RWPE2 (cell line): ENCODE measurements at regions not wholly inside any gene's neighbourhood (a gene's known extent, or its start where the extent isn't known, plus 50 kb on each side); places are given as distances from the start of the nearest gene placed in this dataset.

Experiments used
- ATAC-seq: fragments of 200-7000 bp; cut with Tn5 transposase; 3 replicates; pipeline ENCODE4 v1.9.1; 2021; ENCODE audit warnings: low read depth
- DNase-seq: peaks from one replicate; pipeline ENCODE4 v3.0.0-alpha.2; 2020; ENCODE audit warnings: low spot score
- H3K27ac ChIP-seq: fragments of 450-650 bp; 2 replicates; pipeline ENCODE4 v1.5.1; 2017; ENCODE audit warnings: mild to moderate bottlenecking; ENCODE audit not compliant: poor library complexity, severe bottlenecking
- H3K27me3 ChIP-seq: fragments of 250-450 bp; sonication (Bioruptor Pico); 2 replicates; pipeline ENCODE4 v1.5.1; 2021; ENCODE audit warnings: mild to moderate bottlenecking, moderate library complexity; ENCODE audit not compliant: insufficient read depth, poor library complexity, severe bottlenecking
- H3K36me3 ChIP-seq: fragments of 250-450 bp; sonication (Bioruptor Pico); 2 replicates; pipeline ENCODE4 v1.5.1; 2020; ENCODE audit warnings: low read depth, mild to moderate bottlenecking, moderate library complexity
- H3K4me1 ChIP-seq: fragments of 250-450 bp; sonication (Bioruptor Pico); 2 replicates; pipeline ENCODE4 v1.5.1; 2021; ENCODE audit warnings: mild to moderate bottlenecking, moderate library complexity; ENCODE audit not compliant: insufficient read depth, poor library complexity, severe bottlenecking
- H3K4me3 ChIP-seq: fragments of 250-450 bp; sonication (Bioruptor Pico); 2 replicates; pipeline ENCODE4 v1.5.1; 2021; ENCODE audit warnings: mild to moderate bottlenecking, moderate library complexity; ENCODE audit not compliant: severe bottlenecking
- H3K9me3 ChIP-seq: fragments of 250-450 bp; sonication (Bioruptor Pico); 2 replicates; pipeline ENCODE4 v1.5.1; 2021; ENCODE audit warnings: mild to moderate bottlenecking, moderate library complexity; ENCODE audit not compliant: severe bottlenecking
- TF ChIP-seq, protein P1 (sequence below): fragments of 450-650 bp; IDR thresholded peaks from one replicate; pipeline ENCODE4 v1.5.1; 2017; ENCODE audit warnings: mild to moderate bottlenecking, moderate library complexity; ENCODE audit not compliant: poor library complexity, severe bottlenecking

DNA sequence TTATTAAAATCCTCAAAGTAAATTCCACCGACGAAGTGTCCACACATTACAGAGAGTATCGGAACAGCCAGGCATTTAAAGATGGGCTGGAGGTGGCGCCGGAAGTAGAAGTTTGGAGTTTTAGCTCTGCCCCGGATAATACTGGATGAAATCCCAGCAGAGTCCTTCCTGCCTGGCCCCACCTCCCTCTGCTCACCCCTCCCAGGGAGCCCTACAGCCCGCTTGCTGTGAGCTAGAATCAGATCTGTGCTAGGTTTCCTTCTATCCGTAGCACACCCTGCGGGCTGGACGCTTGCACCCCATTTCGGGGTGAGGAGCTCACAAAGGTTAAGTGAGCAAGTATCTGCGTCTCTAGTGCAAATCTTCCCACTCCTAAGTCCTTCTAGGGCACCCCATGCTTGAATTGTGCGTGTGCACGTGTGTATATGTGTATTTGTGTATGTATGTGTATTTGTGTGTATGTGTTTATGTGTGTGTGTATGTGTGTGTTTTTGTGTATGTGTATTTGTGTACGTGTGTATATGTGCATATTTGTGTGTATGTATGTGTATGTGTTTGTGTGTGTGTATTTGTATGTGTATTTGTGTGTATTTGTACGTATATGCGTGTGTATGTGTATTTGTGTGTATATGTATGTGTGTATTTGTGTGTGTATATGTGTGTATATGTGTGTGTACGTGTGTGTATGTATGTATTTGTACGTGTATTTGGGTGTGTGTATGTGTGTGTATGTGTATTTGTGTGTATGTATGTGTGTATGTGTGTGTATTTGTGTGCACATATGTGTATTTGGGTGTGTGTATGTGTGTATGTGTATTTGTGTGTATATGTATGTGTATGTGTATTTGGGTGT is 61.4 kb downstream of the HAPSTR1 start:
- no peaks in the 10 kb centered on the region for H3K9me3 ChIP-seq
- TF ChIP-seq, protein P1, sequence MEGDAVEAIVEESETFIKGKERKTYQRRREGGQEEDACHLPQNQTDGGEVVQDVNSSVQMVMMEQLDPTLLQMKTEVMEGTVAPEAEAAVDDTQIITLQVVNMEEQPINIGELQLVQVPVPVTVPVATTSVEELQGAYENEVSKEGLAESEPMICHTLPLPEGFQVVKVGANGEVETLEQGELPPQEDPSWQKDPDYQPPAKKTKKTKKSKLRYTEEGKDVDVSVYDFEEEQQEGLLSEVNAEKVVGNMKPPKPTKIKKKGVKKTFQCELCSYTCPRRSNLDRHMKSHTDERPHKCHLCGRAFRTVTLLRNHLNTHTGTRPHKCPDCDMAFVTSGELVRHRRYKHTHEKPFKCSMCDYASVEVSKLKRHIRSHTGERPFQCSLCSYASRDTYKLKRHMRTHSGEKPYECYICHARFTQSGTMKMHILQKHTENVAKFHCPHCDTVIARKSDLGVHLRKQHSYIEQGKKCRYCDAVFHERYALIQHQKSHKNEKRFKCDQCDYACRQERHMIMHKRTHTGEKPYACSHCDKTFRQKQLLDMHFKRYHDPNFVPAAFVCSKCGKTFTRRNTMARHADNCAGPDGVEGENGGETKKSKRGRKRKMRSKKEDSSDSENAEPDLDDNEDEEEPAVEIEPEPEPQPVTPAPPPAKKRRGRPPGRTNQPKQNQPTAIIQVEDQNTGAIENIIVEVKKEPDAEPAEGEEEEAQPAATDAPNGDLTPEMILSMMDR: no peak
- no peaks in the 10 kb centered on the region for H3K27me3 ChIP-seq
- H3K27ac ChIP-seq: no peak overlapping the region
- DNase-seq (no peak), ATAC-seq (no peak)
- no peak overlapping the region for H3K4me3 ChIP-seq
- H3K4me1 ChIP-seq: no peaks in the 10 kb centered on the region
- H3K36me3 ChIP-seq: no peaks in the 10 kb centered on the region

DNA sequence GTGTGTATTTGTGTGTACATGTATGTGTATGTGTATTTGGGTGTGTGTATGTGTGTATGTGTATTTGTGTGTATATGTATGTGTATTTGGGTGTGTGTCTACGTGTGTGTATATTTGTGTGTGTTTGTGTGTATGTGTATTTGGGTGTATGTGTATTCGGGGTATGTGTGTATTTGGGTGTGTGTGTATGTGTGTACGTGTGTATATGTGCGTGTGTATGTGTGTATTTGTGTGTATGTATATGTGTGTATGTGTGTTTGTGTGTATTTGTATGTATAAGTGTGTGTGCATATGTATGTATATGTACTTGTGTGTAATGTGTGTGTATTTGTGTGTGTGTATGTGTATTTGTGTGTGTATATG is 62.0 kb downstream of the HAPSTR1 start:
- TF ChIP-seq, protein P1: no peak
- DNase-seq (no peak), ATAC-seq (no peak)
- no peaks in the 10 kb centered on the region for H3K9me3 ChIP-seq
- no peaks in the 10 kb centered on the region for H3K27me3 ChIP-seq
- no peak overlapping the region for H3K4me3 ChIP-seq
- no peak overlapping the region for H3K27ac ChIP-seq
- no peaks in the 10 kb centered on the region for H3K4me1 ChIP-seq
- H3K36me3 ChIP-seq: no peaks in the 10 kb centered on the region

DNA sequence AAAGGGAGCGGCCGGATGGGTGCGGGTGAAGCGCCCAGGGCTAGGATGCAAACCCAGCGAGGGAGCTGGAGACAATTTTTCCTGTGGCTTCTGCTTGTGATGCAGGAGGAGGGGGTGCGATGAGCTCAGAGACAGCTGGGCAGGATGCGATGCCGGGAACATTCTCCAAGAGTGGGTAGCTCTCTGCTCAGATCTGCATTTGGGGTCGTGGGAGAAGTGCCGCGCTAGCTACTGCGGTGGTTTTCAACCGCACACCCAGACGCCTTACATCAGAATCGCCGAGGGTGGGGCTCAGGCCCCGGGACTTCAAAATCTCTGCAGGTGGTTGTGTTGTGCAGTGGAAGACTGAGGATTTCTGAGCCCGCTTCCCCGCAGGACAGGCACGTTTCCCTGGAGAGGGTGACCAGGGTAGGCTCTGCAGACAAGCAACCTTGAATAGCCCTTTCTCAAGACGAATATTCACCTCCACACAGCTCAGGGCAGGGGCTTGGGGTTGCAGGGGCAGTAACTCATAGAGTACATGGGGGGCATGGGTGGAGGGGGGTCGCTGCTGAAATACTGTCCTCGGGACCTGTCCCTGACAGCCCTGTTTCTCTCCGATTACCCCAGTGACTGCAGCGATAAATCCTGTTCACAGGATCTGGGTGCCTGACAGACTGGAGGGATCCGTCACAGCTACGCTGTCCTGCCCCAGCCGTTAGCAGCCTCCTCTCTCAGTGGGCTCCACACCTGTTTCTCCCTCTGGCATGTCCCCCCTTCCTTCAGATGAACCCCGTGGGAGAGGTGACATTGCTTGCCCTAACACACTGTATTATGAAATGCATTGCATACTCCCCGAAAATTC is 63.3 kb downstream of the HAPSTR1 start:
- H3K4me1 ChIP-seq: no peaks in the 10 kb centered on the region
- ATAC-seq (no peak), DNase-seq (no peak)
- H3K27ac ChIP-seq: no peak overlapping the region
- H3K36me3 ChIP-seq: no peaks in the 10 kb centered on the region
- no peak overlapping the region for H3K4me3 ChIP-seq
- TF ChIP-seq, protein P1: no peak
- no peaks in the 10 kb centered on the region for H3K27me3 ChIP-seq
- no peaks in the 10 kb centered on the region for H3K9me3 ChIP-seq

DNA sequence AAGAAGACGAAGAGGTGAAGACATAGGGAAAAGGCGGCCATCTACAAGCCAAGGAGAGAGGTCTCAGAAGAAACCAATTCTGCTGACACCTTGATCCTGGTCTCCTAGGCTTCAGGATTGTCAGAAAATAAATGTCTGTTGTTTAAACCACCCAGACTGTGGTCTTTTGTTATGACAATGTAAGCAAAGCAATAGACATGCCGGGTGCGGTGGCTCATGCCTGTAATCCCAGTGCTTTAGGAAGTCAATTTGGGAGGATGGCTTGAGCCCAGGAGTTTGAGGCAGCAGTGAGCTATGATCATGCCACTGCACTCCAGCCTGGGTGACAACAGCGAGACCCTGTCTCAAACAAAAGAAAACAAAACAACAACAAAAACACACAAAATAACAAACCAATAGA is 64.4 kb downstream of the HAPSTR1 start:
- Histone ChIP-seq H3K27ac (no peak overlapping the region), H3K4me1 (no peaks in the 10 kb centered on the region), H3K9me3 (no peaks in the 10 kb centered on the region), H3K36me3 (no peaks in the 10 kb centered on the region), H3K4me3 (no peak overlapping the region), H3K27me3 (no peaks in the 10 kb centered on the region)
- ATAC-seq (no peak), DNase-seq (no peak)
- TF ChIP-seq, protein P1: no peak
